Limb (tissue), 2 donors: ENCODE measurements at regions not wholly inside any gene's neighbourhood (a gene's known extent, or its start where the extent isn't known, plus 50 kb on each side); places are given as distances from the start of the nearest gene placed in this dataset.
"Not testable (repeated sequence)": the region's sequence is repeated elsewhere in the genome, so short reads cannot be mapped to it uniquely, and the experiment has no call there.

ENCODE experiments used
- DNase-seq, 2 donors: peaks; one replicate each; pipeline ENCODE4 v3.0.0-alpha.2; 2016; ENCODE audit errors: extremely low spot score in 2 of 2

GRCh38 chr13:53379485-53379884, 350.9 kb downstream of the OLFM4 start:
- no peak for DNase-seq

DNA sequence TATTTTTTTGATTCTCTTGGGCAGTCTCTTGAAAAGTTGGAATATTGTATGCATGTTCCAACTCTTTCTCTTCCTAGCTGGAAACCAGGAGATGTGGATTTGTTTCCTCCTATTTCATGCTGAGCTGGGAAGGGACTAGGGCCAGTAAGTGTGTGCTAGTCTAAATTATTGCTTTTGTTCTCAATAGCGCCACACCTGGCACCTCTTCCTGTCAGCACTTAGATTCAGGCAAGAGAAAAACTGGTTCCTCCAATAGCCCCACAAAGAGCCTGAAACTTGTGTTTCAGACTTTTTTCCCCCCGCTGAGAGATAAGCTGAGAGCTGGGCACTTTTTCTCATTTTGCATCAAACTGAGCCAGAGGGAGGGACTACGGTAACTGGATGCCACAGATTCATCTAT, 353.4 kb downstream of the OLFM4 start:
- DNase-seq: no peak

GRCh38 chr13:53398051-53398450, 369.4 kb downstream of the OLFM4 start:
- no peak for DNase-seq

GRCh38 chr13:53405616-53406015, 377.0 kb downstream of the OLFM4 start:
- DNase-seq: no peak

DNA sequence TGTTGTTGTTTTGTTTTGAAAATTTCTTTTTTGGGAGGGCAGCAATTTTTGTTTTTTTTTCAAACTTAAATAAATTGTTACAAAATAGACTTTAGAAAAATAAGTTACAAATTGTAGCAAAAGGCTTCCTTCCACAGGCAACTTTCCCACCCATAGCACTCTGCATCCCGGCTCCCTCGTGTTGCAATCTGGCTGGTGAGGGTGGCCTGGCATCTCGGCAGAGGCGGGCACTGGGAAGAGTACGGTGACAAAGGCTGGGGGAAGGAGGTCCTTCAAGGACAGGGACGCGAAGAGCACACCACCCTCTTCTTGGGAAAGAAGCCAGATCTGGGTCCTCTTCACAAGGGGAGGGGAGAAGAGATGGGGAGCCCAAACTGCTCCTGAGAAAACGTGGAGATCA, 379.7 kb downstream of the OLFM4 start:
- DNase-seq: no peak

DNA sequence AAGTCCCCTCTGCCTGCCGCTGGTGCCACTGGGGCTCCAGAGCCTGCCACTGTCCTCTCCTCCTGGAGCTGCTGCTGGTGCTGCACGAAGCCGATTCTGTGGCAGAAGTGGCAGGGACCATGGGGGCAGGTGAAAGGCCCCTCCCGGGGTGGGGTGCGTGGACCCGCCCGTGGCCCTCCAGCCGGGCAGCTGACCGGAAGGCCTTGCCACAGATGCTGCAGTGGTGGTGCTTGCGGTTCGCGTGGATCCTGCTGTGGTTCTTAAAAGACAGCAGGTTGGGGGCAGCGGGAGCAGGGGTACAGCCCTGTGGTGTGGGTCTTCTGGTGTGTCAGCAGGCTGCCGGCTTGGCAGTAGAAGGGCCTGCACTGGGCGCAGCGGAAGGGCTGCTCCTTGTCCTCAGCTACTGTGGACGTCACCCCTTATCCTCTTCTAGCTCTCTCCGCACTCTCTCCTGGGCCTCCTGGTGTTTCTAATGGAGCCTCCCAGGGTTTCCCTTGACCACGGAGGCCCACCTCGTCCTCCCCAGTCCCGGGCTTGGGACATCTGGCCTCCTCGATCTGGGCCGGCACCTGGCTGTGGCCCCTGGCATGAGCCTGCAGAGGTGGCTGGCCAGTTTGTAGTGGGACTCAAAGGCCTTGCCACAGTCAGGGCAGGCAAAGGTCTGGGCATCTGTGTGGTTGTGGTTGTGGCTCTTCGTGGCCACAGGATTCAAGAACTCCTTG, 380.4 kb downstream of the OLFM4 start:
- DNase-seq: no peak

DNA sequence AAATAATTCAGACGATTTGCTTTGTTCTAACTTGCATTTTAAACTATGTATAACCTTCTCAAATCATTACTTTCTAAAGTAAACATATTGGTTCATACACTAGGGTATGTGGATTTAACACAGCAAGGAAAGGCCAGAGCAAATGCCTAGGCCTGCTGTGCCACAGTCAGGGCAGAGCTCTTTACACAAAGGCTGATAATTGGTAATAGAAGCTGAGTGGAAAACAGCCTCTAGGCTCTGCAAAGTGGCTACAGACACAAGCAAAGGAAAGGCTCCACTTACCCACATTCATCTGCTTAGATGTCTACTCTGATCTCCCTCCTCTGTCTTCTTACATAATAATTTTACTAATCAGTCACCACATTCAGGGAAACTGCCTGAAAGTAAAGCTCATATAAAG, 382.9 kb downstream of the OLFM4 start:
- no peak for DNase-seq

DNA sequence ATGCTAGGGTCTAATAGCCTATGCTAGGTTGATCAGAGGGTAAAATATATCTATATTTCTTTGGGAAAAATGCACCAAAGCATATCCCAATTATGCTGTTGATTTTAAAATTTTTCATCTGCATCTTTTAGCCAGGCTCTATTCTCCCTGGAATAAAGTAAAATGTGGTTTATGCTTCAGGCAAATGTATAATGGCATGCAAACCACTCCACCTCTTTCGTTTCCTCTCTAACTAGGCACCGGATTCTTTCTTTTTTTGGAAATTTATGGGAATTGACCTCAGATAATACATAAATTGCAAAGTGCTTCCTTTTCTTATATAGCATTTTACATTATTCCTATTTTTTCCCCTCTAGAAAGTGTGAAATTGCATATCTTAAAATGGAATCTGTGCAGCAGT, 386.5 kb downstream of the OLFM4 start:
- DNase-seq: no peak

DNA sequence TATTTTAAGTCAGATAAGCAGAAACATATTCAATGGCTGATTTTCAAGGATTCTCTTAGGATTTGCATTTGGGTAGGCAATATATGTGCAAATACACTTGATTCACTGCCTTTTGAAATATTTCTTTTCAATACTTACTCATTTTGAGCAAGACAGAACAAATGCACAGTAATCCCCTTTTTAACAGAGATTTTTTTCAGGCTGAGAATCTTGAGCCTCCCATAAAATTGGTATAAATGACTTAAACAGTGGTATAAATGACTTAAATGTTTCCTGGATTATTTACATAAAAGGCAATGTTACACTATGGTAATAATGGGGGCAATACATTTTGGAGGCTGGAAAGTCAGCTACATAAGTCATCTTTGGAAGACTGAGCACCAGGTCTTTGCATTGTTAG, 389.0 kb downstream of the OLFM4 start:
- no peak for DNase-seq

GRCh38 chr13:53422415-53422814, 393.8 kb downstream of the OLFM4 start:
- no peak for DNase-seq

DNA sequence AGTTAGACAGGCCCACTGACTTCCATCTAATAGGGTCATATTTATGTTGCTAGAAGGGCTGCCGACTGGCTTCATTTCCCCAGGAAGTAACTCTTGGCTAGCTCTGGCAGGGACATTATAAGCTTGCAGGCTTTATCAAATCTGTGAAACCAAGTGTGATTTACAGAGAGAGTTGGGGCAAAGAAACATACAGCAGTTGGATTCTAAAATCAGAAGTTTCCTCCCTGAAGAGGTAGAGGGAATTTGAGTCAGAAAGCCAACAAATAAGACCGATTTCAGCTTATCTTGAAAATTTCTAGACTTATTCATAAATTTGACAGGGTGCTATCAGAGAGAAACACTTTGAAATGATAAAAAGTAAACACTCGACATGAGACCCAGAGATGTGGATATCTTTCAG, 407.8 kb downstream of the OLFM4 start:
- DNase-seq: no peak

DNA sequence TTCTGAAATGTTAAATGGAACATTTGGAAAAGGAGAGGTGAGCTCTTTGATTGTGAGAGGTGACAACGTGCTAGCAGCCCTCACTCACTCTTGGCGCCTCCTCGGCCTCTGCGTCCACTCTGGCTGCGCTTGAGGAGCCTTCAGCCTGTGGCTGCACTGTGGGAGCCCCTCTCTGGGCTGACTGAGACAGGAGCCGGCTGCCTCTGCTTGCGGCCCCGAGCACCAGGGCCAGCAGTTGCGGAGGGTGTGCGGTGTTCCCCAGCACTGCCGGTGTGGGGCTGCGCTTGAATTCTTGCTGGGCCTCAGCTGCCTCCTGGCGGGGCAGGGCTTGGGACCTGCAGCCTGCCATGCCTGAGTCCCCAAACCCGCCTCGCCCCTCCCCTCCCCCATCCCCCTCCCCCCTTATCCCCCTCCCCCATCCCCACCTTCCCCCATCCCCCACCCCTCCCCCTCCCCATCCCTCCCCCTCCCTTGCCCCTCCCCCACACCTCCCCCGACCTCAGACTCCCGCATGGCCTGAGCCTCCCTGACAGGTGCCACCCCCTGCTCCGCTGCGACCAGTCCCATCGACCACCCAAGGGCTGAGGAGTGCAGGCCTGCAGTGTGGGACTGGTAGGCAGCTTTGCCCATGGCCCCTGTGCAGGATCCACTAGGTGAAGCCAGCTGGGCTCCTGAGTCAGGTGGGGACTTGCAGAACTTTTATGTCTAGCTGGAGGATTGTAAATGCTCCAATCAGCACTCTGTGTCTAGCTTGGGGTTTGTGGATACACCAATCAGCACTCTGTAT, 411.0 kb downstream of the OLFM4 start:
- no peak for DNase-seq

DNA sequence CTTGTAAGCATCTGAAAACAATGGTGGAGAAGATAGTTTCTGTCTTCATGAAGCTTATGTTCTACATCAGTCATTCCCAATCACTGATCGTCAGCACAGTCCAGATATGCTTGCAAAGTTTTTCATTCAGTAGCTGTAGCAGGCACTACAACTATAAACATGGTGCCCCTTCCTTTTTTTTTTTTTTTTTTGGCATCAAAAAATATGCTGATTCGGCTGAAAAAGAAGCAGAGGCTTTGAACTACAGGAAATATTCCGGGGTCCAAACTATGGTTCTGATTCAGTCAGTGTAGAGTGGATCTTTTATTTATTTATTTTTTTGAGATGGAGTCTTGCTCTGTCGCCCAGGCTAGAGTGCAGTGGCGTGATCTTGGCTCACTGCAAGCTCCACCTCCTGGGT, 414.4 kb downstream of the OLFM4 start:
- no peak for DNase-seq

- DNase-seq: peak in 1 of 2 donors; percentile 30
These were observed 417.1 kb downstream of the OLFM4 start for GRCh38 chr13:53445686-53446085.

DNA sequence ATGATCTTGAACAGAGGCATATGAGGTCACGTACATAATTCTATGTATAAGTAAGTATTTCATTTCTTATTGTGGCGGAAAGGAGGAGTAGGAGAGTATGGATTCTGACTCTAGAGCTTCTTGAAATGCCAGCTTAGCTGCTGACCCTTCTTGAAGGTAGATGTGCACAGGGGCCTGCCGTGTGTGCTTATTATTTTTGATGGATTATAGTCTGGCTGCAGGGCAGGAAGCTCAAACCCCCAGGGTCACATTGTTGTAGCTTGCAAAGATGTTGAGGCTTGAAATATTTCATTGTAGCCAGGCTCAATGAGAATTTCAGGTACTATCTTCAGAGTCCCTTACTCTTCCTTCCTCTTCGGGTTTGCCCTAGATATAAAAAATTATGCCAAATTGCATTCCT, 418.8 kb downstream of the OLFM4 start:
- no peak for DNase-seq

DNA sequence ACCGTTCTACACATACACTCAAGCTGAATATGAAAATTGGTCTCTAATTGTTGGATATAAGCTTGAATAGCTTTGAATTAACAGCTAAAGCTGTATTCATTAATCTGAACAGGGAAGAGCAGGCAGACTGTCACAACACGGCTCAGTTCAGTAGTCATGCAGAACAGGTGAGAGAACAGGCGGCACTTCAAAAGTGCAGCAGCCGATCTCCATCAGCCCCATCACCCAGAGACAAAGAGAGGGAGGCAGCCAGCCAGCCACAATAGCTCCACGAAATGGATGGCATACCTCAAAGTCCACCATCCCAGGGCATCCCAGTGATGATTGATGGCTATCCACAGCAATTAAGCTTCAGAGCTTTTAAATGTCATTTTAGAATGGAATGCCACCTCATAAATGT, 419.2 kb downstream of the OLFM4 start:
- DNase-seq: no peak

DNA sequence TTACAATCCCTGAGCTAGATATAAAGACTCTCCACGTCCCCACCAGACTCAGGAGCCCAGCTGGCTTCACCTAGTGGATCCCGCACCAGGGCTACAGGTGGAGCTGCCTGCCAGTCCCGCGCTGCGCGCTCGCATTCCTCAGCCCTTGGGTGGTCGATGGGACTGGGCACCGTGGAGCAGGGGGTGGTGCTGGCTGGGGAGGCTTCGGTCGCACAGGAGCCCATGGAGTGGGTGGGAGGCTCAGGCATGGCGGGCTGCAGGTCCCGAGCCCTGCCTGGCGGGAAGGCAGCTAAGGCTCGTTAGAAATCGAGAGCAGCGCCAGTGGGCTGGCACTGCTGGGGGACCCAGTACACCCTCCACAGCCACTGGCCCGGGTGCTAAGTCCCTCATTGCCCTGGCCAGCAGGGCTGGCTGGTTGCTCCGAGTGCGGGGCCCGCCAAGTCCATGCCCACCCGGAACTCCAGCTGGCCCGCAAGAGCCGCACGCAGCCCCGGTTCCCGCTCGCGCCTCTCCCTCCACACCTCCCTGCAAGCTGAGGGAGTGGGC, 423.7 kb downstream of the OLFM4 start:
- DNase-seq: not testable (repeated sequence)

DNA sequence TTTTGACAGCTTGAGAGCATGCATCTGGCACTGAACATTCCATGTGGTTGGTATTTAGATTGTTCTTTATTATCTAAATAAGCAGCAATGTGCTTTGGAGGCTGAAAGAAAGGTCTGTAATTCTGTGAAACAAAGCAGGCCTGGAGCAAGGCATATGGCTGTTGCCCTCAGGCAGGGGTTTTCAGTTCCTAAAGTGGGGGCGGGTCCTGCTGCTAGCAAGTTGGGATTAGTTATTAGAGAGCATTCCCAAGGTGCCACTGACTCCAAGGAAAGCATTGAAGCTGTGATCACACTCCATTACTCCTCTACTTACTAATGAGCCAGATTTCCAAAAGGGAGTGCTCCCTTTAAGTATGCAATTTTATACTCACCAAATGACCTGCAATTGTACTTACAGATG, 432.2 kb downstream of the OLFM4 start:
- no peak for DNase-seq

GRCh38 chr13:53463106-53463505, 434.5 kb downstream of the OLFM4 start:
- DNase-seq: no peak

- DNase-seq: no peak
These were observed 438.0 kb downstream of the OLFM4 start for GRCh38 chr13:53466576-53466975.

GRCh38 chr13:53473397-53473796, 444.8 kb downstream of the OLFM4 start:
- no peak for DNase-seq

- DNase-seq: no peak
These were observed 446.3 kb downstream of the OLFM4 start for GRCh38 chr13:53474878-53475277.

- no peak for DNase-seq
These were observed 462.1 kb downstream of the OLFM4 start for GRCh38 chr13:53490752-53491151.
